HG02623 (cell line): ENCODE measurements at regions not wholly inside any gene's neighbourhood (a gene's known extent, or its start where the extent isn't known, plus 50 kb on each side); places are given as distances from the start of the nearest gene placed in this dataset.

Source experiments
- ATAC-seq: cut with Tn5 transposase; IDR thresholded peaks from one replicate; pipeline ENCODE4 v1.9.1; 2021; ENCODE audit warnings: moderate library complexity; ENCODE audit not compliant: unreplicated experiment

GRCh38 chr3:102529452-102529851 lies 94.6 kb downstream of the ZPLD1 start:
- no peak for ATAC-seq

- ATAC-seq, result no peak
These were observed 95.8 kb downstream of the ZPLD1 start for GRCh38 chr3:102530415-102531181.

GRCh38 chr3:102531686-102532085 lies 96.9 kb downstream of the ZPLD1 start:
- ATAC-seq, result no peak

- no peak for ATAC-seq
These were observed 98.1 kb downstream of the ZPLD1 start for GRCh38 chr3:102532901-102533300.

GRCh38 chr3:102533784-102534183 lies 99.0 kb downstream of the ZPLD1 start:
- ATAC-seq, result no peak

- peak; percentile 72 for ATAC-seq
These were observed 101.6 kb downstream of the ZPLD1 start for GRCh38 chr3:102536456-102536855.

GRCh38 chr3:102537123-102537522 lies 102.3 kb downstream of the ZPLD1 start:
- ATAC-seq, result no peak

- no peak for ATAC-seq
These were observed 109.9 kb downstream of the ZPLD1 start for GRCh38 chr3:102544741-102545140.

- ATAC-seq, result no peak
These were observed 110.5 kb downstream of the ZPLD1 start for GRCh38 chr3:102545276-102545675.

- ATAC-seq, result no peak
These were observed 119.1 kb downstream of the ZPLD1 start for GRCh38 chr3:102553876-102554275.

- ATAC-seq, result no peak
These were observed 135.7 kb downstream of the ZPLD1 start for GRCh38 chr3:102570511-102570910.

- no peak for ATAC-seq
These were observed 136.2 kb downstream of the ZPLD1 start for GRCh38 chr3:102571006-102571405.

- ATAC-seq, result no peak
These were observed 137.0 kb downstream of the ZPLD1 start for GRCh38 chr3:102571720-102572384.

- ATAC-seq, result no peak
These were observed 138.7 kb downstream of the ZPLD1 start for GRCh38 chr3:102573483-102574028.

- ATAC-seq, result no peak
These were observed 139.5 kb downstream of the ZPLD1 start for GRCh38 chr3:102574355-102574754.

- no peak for ATAC-seq
These were observed 141.8 kb downstream of the ZPLD1 start for GRCh38 chr3:102576651-102577050.

GRCh38 chr3:102577082-102577789 lies 142.4 kb downstream of the ZPLD1 start:
- no peak for ATAC-seq

GRCh38 chr3:102580760-102581159 lies 145.9 kb downstream of the ZPLD1 start:
- ATAC-seq, result no peak

- ATAC-seq, result no peak
These were observed 151.7 kb downstream of the ZPLD1 start for GRCh38 chr3:102586485-102586884.

GRCh38 chr3:102593812-102594602 lies 159.2 kb downstream of the ZPLD1 start:
- ATAC-seq, result no peak

GRCh38 chr3:102595057-102595456 lies 160.2 kb downstream of the ZPLD1 start:
- no peak for ATAC-seq
